DND-41 (cell line): ENCODE measurements at regions not wholly inside any gene's neighbourhood (a gene's known extent, or its start where the extent isn't known, plus 50 kb on each side); places are given as distances from the start of the nearest gene placed in this dataset.
"Not testable (repeated sequence)": the region's sequence is repeated elsewhere in the genome, so short reads cannot be mapped to it uniquely, and the experiment has no call there.

Source experiments
- CTCF ChIP-seq: IDR thresholded peaks from 2 replicates; pipeline ENCODE4 v1.5.1; 2012; ENCODE audit warnings: borderline replicate concordance, low read length, moderate library complexity, mild to moderate bottlenecking; ENCODE audit not compliant: poor library complexity, severe bottlenecking; ENCODE audit errors: extremely low read depth
- EZH2 ChIP-seq: IDR thresholded peaks from 3 replicates; pipeline ENCODE4 v1.6.1; 2012; ENCODE audit warnings: borderline replicate concordance, low read depth, mild to moderate bottlenecking, moderate library complexity, low read length, inconsistent platforms; ENCODE audit not compliant: severe bottlenecking

- TF ChIP-seq CTCF, EZH2: not testable (repeated sequence)
Observed at GRCh38 chr20:60106186-60106585, 148.0 kb downstream of the CDH26 start.
